ENCODE measurements at regions not wholly inside any gene's neighbourhood (a gene's known extent, or its start where the extent isn't known, plus 50 kb on each side); places are given as distances from the start of the nearest gene placed in this dataset.

GRCh38 chr4:165689159-165689558 lies 183.9 kb upstream of the TLL1 start:
- H3K4me3 ChIP-seq (ENCODE audit: low read depth, low read length), result no peak overlapping the region
- TF ChIP-seq CTCF (IDR thresholded peaks at IDR 0.05; ENCODE audit: insufficient read depth, low read length, poor library complexity, severe bottlenecking), result no peak
- no peaks in the 10 kb centered on the region for H3K36me3 ChIP-seq (ENCODE audit: control insufficient read depth, insufficient read depth, low read length)
- no peaks in the 10 kb centered on the region for H3K27me3 ChIP-seq (ENCODE audit: control insufficient read depth, insufficient read depth, low read length)
- DNase-seq (ENCODE audit: low read depth), result no peak

- no peak overlapping the region for H3K4me3 ChIP-seq (ENCODE audit: low read depth, low read length)
- DNase-seq (ENCODE audit: low read depth), result no peak
- TF ChIP-seq CTCF (IDR thresholded peaks at IDR 0.05; ENCODE audit: insufficient read depth, low read length, poor library complexity, severe bottlenecking), result no peak
- no peaks in the 10 kb centered on the region for H3K36me3 ChIP-seq (ENCODE audit: control insufficient read depth, insufficient read depth, low read length)
- H3K27me3 ChIP-seq (ENCODE audit: control insufficient read depth, insufficient read depth, low read length), result no peaks in the 10 kb centered on the region
Observed at GRCh38 chr4:165692082-165692481, 181.0 kb upstream of the TLL1 start.

- DNase-seq (ENCODE audit: low read depth), result no peak
- TF ChIP-seq CTCF (IDR thresholded peaks at IDR 0.05; ENCODE audit: insufficient read depth, low read length, poor library complexity, severe bottlenecking), result no peak
- Histone ChIP-seq H3K4me3 (ENCODE audit: low read depth, low read length) (no peak overlapping the region), H3K27me3 (ENCODE audit: control insufficient read depth, insufficient read depth, low read length) (no peaks in the 10 kb centered on the region), H3K36me3 (ENCODE audit: control insufficient read depth, insufficient read depth, low read length) (no peaks in the 10 kb centered on the region)
Observed at GRCh38 chr4:165698272-165698671, 174.8 kb upstream of the TLL1 start.

GRCh38 chr4:165699055-165699454 lies 174.0 kb upstream of the TLL1 start:
- TF ChIP-seq CTCF (IDR thresholded peaks at IDR 0.05; ENCODE audit: insufficient read depth, low read length, poor library complexity, severe bottlenecking), result no peak
- no peaks in the 10 kb centered on the region for H3K36me3 ChIP-seq (ENCODE audit: control insufficient read depth, insufficient read depth, low read length)
- DNase-seq (ENCODE audit: low read depth), result no peak
- no peak overlapping the region for H3K4me3 ChIP-seq (ENCODE audit: low read depth, low read length)
- H3K27me3 ChIP-seq (ENCODE audit: control insufficient read depth, insufficient read depth, low read length), result no peaks in the 10 kb centered on the region

GRCh38 chr4:165700855-165701254 lies 172.2 kb upstream of the TLL1 start:
- no peak overlapping the region for H3K4me3 ChIP-seq (ENCODE audit: low read depth, low read length)
- H3K27me3 ChIP-seq (ENCODE audit: control insufficient read depth, insufficient read depth, low read length), result no peaks in the 10 kb centered on the region
- no peak for DNase-seq (ENCODE audit: low read depth)
- TF ChIP-seq CTCF (IDR thresholded peaks at IDR 0.05; ENCODE audit: insufficient read depth, low read length, poor library complexity, severe bottlenecking), result peak; percentile 34
- H3K36me3 ChIP-seq (ENCODE audit: control insufficient read depth, insufficient read depth, low read length), result no peaks in the 10 kb centered on the region

- Histone ChIP-seq H3K27me3 (ENCODE audit: control insufficient read depth, insufficient read depth, low read length) (no peaks in the 10 kb centered on the region), H3K36me3 (ENCODE audit: control insufficient read depth, insufficient read depth, low read length) (no peaks in the 10 kb centered on the region), H3K4me3 (ENCODE audit: low read depth, low read length) (no peak overlapping the region)
- no peak for DNase-seq (ENCODE audit: low read depth)
- TF ChIP-seq CTCF (IDR thresholded peaks at IDR 0.05; ENCODE audit: insufficient read depth, low read length, poor library complexity, severe bottlenecking), result no peak
Observed at GRCh38 chr4:165707128-165707527, 165.9 kb upstream of the TLL1 start.
